GM10266 (cell line): ENCODE measurements at regions not wholly inside any gene's neighbourhood (a gene's known extent, or its start where the extent isn't known, plus 50 kb on each side); places are given as distances from the start of the nearest gene placed in this dataset.

Experiments used
- DNase-seq: peaks from one replicate; pipeline ENCODE4 v3.0.0; 2012; ENCODE audit errors: extremely low spot score
- CTCF ChIP-seq: IDR thresholded peaks from 2 replicates; pipeline ENCODE4 v1.5.1; 2012; ENCODE audit warnings: mild to moderate bottlenecking, low read depth; ENCODE audit not compliant: control insufficient read depth, insufficient read depth; ENCODE audit errors: missing control alignments

GRCh38 chr2:189379287-189379630 is 62.0 kb upstream of the WDR75 start:
- TF ChIP-seq CTCF, result no peak
- no peak for DNase-seq

GRCh38 chr2:189379731-189380261 is 61.5 kb upstream of the WDR75 start:
- DNase-seq, result no peak
- TF ChIP-seq CTCF, result no peak

GRCh38 chr2:189382668-189383067 is 58.6 kb upstream of the WDR75 start:
- TF ChIP-seq CTCF, result no peak
- DNase-seq, result no peak

GRCh38 chr2:189386741-189387140 is 54.5 kb upstream of the WDR75 start:
- no peak for TF ChIP-seq CTCF
- no peak for DNase-seq

GRCh38 chr2:189391201-189391600 is 50.1 kb upstream of the WDR75 start:
- DNase-seq, result no peak

More at GRCh38 chr2:189391201-189391600, 50.1 kb upstream of the WDR75 start:
- no peak for TF ChIP-seq CTCF
